ENCODE measurements at regions not wholly inside any gene's neighbourhood (a gene's known extent, or its start where the extent isn't known, plus 50 kb on each side); places are given as distances from the start of the nearest gene placed in this dataset.
A peak's percentile ranks its signal among the peaks of the same experiment; 100 is the strongest.
"Not testable (repeated sequence)": the region's sequence is repeated elsewhere in the genome, so short reads cannot be mapped to it uniquely, and the experiment has no call there.

GRCh38 chr5:152178350-152178699, 226.8 kb downstream of the NMUR2 start:
- DNase-seq (ENCODE audit: low read depth) = no peak

- no peak for DNase-seq (ENCODE audit: low read depth)
Observed at GRCh38 chr5:152177626-152178349, 227.3 kb downstream of the NMUR2 start.

- DNase-seq (ENCODE audit: low read depth) = no peak
Observed at GRCh38 chr5:152171888-152172287, 233.2 kb downstream of the NMUR2 start.

DNA sequence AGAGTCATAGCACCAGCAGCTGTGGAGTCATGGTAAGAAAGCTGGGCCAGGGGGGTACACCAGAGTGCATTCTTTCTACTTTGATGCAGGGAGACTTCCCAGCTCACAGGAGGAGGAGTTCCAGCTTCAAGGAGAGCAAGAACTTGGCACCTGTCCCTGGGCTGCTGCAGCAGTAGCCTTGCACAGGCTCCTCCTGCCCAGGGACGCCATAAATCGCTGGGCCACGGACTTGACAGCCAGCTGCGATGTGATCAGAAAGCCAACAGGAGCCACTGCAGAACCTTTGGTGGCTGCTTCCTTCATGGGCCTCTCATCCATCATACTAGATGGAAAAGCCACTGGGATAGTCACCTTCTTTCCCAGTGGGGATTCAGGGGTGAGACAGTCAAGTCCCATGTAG, 234.7 kb downstream of the NMUR2 start:
- DNase-seq (ENCODE audit: low read depth) = no peak

DNA sequence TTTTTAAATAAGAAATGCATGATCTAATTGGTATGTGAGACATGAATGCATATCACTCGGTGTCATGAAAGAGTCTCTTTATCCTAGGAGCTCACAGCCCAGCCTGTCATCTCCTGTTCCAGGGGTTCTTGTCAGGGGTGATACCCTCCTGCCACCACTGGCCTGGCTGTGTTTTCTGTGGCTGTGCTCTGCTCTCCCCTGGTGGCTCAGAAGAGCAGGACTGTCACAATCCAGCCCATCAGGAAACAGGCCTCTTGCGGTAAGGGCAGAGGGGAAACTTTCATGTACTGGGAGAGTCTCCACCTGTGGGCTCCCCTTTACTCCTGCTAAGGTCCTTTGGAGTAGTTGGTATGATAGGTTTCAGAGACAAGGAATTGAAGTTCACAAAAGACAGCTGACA, 240.2 kb upstream of the GLRA1 start:
- DNase-seq (ENCODE audit: low read depth) = no peak

DNA sequence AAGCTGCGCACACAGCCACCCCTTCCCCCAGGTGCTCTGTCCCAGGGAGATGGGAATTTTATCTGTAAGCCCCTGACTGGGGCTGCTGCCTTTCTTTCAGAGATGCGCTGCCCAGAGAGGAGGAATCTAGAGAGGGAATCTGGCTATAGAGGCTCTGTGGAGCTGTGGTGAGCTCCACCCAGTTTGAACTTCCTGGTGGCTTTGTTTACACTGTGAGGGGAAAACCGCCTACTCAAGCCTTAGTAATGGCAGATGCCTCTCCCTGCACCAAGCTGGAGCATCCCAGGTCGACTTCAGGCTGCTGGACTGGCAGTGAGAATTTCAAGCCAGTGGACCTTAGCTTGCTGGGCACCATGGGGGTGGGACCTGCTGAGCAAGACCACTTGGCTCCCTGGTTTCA, 235.2 kb upstream of the GLRA1 start:
- DNase-seq (ENCODE audit: low read depth) = not testable (repeated sequence)

DNA sequence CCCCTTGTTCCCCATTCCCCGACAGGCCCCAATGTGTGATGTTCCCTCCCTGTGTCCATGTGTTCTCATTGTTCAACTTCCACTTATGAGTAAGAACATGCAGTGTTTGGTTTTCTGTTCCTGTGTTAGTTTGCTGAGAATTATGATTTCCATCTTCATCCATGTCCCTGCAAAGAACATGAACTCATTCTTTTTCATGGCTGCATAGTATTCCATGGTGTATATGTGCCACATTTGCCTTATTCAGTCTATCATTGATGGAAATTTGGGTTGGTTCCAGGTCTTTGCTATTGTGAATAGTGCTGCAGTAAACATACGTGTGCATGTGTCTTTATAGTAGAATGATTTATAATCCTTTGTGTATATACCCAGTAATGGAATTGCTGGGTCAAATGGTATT, 229.8 kb upstream of the GLRA1 start:
- DNase-seq (ENCODE audit: low read depth) = not testable (repeated sequence)

- DNase-seq (ENCODE audit: low read depth) = no peak
Observed at GRCh38 chr5:152151940-152152339, 227.3 kb upstream of the GLRA1 start.

DNA sequence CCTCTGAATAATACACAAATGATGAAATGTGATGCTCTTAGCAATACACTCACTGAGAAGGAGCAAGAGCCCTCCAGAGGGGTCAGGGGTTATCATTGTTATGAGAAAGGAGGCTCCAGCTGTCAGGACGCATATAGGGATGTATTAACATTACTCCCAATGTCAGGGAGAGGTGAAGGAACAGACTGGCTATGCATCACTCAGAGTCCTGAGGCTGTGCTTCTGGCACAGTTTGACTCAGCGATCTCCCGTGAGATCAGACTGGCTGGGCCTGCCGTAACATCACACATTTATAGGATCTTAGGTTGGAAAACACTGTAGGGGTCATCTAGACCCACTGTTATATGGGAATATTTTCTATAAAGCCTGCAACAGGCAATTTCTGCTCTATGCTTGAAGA, 226.5 kb upstream of the GLRA1 start:
- no peak for DNase-seq (ENCODE audit: low read depth)

GRCh38 chr5:152147286-152147685, 222.6 kb upstream of the GLRA1 start:
- DNase-seq (ENCODE audit: low read depth) = no peak

DNA sequence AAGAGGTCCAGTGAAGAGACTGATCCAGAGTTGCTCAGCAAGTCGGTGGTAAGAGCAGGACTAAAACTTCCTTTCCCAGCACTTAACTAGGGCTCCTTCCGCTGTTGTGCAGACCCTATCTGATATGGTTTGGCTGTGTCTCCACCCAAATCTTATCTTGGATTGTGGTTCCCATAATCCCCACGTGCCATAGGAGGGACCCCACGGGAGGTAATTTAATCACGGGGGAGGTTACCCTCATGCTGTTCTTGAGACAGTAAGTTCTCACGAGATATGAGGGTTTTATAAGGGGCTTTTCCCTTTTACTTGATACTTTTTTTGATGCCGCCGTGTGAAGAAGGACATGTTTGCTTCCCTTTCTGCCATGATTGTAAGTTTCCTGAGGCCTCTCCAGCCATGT, 221.9 kb upstream of the GLRA1 start:
- no peak for DNase-seq (ENCODE audit: low read depth)

DNA sequence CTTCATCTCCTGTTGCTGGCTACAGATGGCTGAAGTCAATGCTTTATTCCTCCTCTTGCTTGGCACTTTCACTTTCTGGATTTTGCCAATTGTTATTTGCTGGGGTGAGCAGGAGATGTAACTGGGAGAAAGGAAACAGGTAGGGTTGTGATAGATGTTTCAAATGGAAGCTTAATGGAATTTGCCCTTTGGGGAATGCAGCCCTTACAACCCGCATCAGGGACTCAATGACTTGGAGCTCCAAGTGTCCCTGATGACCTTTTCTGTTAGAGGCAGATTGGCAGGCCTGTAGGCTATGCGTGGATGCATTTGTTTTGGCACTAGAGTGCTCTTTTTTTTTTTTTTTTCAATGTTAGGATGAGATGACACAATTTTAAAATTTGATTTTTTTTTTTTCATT, 219.9 kb upstream of the GLRA1 start:
- no peak for DNase-seq (ENCODE audit: low read depth)

- DNase-seq (ENCODE audit: low read depth) = no peak
Observed at GRCh38 chr5:152144030-152144429, 219.4 kb upstream of the GLRA1 start.

DNA sequence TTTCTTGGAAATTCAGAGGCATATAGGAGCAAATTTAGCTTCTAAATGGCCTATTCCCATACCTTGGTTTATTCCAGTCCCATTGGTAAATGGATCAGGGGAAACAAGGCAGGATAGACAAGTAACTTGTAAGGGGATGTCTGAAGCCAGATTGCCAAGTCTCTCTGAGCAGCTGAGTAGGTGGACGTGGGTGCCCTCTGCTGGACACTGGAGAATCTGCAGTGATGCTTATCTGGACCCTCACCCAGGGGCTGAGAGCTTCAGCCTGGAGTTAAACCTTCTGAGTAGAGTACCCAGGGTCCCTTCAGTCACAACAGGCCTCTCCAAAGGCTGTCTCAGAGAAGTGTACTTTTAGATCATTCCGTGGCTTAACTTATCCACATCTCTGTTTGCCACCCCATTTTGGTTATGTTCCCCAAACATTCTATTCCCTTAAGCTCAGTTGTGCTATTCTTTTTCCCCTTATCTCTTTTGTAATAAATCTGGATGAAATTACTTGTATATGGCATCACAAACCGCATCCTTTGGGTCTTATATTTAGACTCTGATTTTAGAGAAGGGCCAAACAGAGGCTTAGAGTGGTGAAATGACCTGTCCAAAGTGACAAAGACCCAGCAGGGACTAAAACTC, 218.3 kb upstream of the GLRA1 start:
- peak; percentile 46 for DNase-seq (ENCODE audit: low read depth)

DNA sequence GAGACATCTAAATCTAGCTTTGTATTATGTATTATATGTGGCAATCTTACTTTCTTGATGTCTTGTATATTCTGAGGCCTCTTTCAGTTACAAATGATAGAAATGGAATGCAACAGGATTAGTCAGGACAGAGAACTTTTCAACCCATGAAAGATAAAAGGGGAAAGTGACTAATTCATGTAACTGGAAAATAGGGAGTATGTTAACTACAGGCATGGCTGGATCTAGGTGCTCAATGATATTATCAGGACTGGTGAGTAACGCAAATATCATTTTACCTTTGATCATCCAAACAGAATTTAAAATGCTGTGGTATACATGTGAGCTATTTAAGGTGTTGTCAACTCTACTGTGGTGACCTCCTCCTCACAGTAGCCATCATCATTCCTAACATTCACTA, 215.7 kb upstream of the GLRA1 start:
- no peak for DNase-seq (ENCODE audit: low read depth)

GRCh38 chr5:152137063-152137462, 212.4 kb upstream of the GLRA1 start:
- no peak for DNase-seq (ENCODE audit: low read depth)

GRCh38 chr5:152136321-152136720, 211.7 kb upstream of the GLRA1 start:
- no peak for DNase-seq (ENCODE audit: low read depth)

DNA sequence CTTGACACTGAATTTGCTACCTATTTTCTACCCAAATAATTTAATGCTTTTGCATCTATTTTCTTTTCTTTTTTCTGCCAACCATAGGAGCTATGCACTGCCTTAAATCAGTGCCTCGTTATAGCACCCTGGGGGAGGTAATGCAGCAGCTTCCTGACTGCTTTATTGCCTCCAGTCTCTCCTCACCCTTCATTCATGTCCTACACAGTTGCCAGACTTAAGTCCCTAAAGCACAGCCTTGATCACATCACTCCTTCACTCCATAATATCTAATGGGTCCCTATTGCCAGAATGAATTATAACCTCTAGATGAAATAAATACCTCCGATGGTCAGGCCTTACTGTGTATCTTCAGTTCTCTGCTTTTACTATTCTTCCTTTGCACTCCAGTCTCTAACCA, 211.2 kb upstream of the GLRA1 start:
- no peak for DNase-seq (ENCODE audit: low read depth)

DNA sequence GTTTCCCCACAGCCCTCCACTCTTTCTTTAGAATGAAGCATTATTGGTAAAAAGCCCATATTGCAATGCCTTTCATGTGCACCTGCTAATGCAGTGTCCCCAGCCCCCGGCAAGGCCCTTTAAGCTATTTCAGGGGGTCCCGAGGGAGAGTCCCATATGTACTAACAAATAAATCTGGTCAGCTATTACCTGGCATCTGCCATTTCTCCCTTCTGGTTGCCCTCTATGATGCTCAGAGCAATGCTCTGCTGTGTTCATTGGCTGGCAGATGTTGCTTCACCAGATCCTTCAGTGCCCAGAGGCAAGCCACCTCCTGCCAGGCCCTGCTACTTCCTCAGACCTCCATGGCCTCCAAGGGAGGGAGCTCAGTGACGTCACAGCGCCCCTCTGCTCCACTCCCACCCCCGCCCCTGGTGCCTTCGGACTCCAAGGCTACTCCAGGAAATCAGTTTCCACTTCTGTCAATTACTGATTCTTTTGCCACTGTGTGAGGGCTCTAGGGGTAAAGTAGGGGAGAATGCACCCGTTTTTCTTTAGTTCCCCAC, 201.1 kb upstream of the GLRA1 start:
- DNase-seq (ENCODE audit: low read depth) = no peak

- DNase-seq (ENCODE audit: low read depth) = no peak
Observed at GRCh38 chr5:152124409-152125041, 199.9 kb upstream of the GLRA1 start.

DNA sequence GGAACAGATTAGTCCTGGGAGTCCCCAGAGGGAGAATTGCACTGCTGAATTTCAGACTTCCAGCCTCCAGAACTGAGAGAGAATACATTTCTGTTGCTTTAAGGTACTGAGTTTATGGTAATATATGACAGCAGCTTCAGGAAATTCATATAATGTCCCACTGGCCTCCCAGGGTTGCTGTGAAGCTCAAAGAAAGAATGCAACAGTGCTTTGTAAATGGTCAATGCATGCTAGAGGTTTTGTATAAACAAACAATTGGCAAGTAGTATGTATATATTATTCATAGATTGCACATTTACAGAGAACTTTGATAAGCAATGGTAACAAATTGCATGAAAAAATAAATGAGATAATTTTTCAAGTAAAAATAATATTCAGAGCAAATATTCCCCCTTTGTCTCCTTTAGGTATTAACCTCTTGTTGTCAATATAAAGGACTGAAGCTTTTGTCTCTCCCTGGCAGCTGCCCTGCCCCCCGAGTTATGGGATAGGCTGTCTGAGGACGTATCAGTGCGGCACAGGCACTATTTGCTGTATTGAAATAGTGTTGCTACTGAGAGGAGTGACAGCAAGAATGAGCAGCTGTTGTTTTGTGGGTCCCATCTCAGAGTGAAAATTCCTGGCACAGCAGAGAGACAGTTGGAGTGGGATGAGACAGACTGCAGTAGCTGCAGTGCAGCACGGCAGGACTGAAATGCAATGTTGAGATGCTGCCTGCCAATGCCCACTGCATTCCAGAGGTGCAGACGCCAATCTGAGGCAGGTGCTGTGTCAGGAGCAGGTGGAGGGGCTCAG, 194.2 kb upstream of the GLRA1 start:
- DNase-seq (ENCODE audit: low read depth) = no peak

DNA sequence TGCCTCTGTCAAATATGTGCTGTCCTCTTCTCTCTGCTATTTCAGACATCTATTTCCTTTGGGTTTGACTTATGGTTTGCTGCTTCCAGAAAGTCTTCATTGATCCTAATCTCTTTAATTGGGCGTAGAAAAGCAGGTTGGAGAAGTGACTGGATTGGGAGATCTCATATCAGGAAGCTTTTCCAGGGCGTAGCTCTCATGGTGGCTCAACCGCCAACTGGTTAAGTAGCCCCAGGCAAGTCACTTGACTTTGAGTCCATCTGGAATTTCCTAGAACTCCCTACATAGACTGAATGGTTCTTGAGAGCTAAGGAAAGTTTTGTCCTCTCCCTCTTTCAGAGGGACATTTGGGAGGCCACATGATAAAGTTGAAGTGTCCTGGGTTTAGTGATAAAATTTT, 192.3 kb upstream of the GLRA1 start:
- no peak for DNase-seq (ENCODE audit: low read depth)

All from T follicular helper cell (primary cell).